Heart left ventricle (tissue), 16 donors: ENCODE measurements at regions not wholly inside any gene's neighbourhood (a gene's known extent, or its start where the extent isn't known, plus 50 kb on each side); places are given as distances from the start of the nearest gene placed in this dataset.

Source experiments
- ATAC-seq, 4 donors: fragments of 200-7000 bp; cut with Tn5 transposase; one replicate each; pipeline ENCODE4 v1.9.1; 2020 to 2022; ENCODE audit warnings: moderate library complexity in 4 of 4, mild to moderate bottlenecking in 3 of 4, moderate number of reproducible peaks in 1 of 4
- DNase-seq, 5 donors: peaks; one replicate each; pipeline ENCODE4 v3.0.0-alpha.2; 2020
- H3K27ac ChIP-seq, 12 donors: fragments of 200-600 bp; sonication (generic) in 4 of 12; one replicate each; pipeline versions ENCODE4 v1.5.0 to v1.8.0; 2016 to 2022; ENCODE audit warnings: mild to moderate bottlenecking in 2 of 12
- H3K27me3 ChIP-seq, 9 donors: fragments of 200-600 bp; sonication (generic) in 2 of 9; one replicate each; pipeline versions ENCODE4 v1.5.1 to v1.8.0; 2016 to 2022; ENCODE audit warnings: mild to moderate bottlenecking in 3 of 9
- H3K36me3 ChIP-seq, 9 donors: fragments of 200-600 bp; sonication (generic) in 2 of 9; one replicate each; pipeline versions ENCODE4 v1.5.0 to v1.8.0; 2018 to 2022; ENCODE audit warnings: mild to moderate bottlenecking in 2 of 9
- H3K4me1 ChIP-seq, 12 donors: fragments of 200-600 bp; sonication (generic) in 4 of 12; one replicate each; pipeline versions ENCODE4 v1.5.0 to v1.8.0; 2016 to 2022; ENCODE audit warnings: mild to moderate bottlenecking in 3 of 12
- H3K4me3 ChIP-seq, 12 donors: fragments of 200-600 bp; sonication (generic) in 4 of 12; one replicate each; pipeline versions ENCODE4 v1.5.0 to v1.8.0; 2017 to 2022; ENCODE audit warnings: mild to moderate bottlenecking in 9 of 12, moderate library complexity in 4 of 12
- H3K9me3 ChIP-seq, 12 donors: fragments of 200-600 bp; sonication (generic) in 4 of 12; one replicate each; pipeline versions ENCODE4 v1.5.0 to v1.8.0; 2016 to 2022; ENCODE audit warnings: mild to moderate bottlenecking in 1 of 12
- POLR2A ChIP-seq, 2 donors: fragments of 450-650 bp; IDR thresholded peaks; one replicate each; pipeline ENCODE4 v1.6.1; 2017; ENCODE audit warnings: antibody characterized with exemption in 2 of 2, mild to moderate bottlenecking in 2 of 2, moderate library complexity in 2 of 2
- WGBS, 4 donors: extraction: QIAGEN DNeasy Blood & Tissue Kit in 2 of 4; methylation state at CpG; one replicate each; pipeline versions ENCODE4 v1.1.5 to v1.1.7; 2013 to 2018; 5-methylcytosine and 5-hydroxymethylcytosine counted together
- intact Hi-C, 10 donors: fragments of 100-400 bp; cut with DNase I; formaldehyde crosslinking; loops; one replicate each; pipeline versions ENCODE4 v1.11.1 to v1.14.2; 2022
- TF ChIP-seq, protein P1 (sequence below), 12 donors: fragments of 200-600 bp; sonication (generic) in 4 of 12; IDR thresholded peaks; one replicate each; pipeline versions ENCODE4 v1.5.0 to v1.8.0; 2018 to 2022; ENCODE audit warnings: antibody characterized with exemption in 12 of 12, mild to moderate bottlenecking in 5 of 12
- donor health status: ischemic (EF 13 %, LVEDD 7.1; RV severe dilation, severe dysfunction).
- donor health status: healthy with polysubstance abuse.
- donor health status: DM: no; HTN: yes; CAD: no.
- donor health status: DM: no; HTN: no; CAD: no.
- donor health status: ischemic (EF 25% LVEDD 6.9; RV normal size, moderate dysfunction).
- donor health status: ischemic (EF 25% LVEDD 5.7; RV mildly dilated, moderate dysfunction).
- donor health status: healthy.
- donor health status: DM: yes; HTN: yes; CAD: no.
- donor health status: ischemic (EF 35%, LVEDD 5.7; RV mildly dilated, moderate dysfunction).
- donor health status: nonischemic (EF 11% LVEDD 7.7; RV severe dilation, severe dysfunction).
- donor health status: DM: yes; HTN: yes; CAD: no.
- donor health status: PGD.
- donor health status: ischemic (EF 29% LVEDD 5.4; RV normal size, mild dysfunction).
- donor health status: nonischemic (EF 23%, LVEDD 6.1; RV moderate dilation, normal function).

DNA sequence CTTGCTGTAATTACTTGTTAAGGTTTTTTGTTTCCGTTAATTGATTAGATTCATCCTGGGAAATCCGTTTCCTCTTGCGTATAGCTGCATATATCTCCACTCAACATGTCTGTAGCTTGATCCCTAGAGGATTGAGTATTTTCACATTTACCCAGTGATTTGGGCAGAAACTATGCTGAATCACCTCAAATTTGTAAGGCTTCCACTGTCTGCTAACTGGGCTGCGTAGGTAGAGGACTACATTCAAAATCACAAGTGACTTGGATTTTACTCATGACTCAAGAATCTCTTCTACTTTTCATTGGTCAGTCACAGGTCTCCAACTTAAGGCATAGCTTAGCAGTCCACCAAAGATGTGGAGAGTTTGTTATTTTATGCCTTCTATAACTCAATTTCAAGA lies 141.8 kb downstream of the POLR1F start:
- H3K27me3 ChIP-seq, result no peaks in the 10 kb centered on the region
- no peak for TF ChIP-seq POLR2A (IDR thresholded peaks at IDR 0.05)
- TF ChIP-seq, protein P1, sequence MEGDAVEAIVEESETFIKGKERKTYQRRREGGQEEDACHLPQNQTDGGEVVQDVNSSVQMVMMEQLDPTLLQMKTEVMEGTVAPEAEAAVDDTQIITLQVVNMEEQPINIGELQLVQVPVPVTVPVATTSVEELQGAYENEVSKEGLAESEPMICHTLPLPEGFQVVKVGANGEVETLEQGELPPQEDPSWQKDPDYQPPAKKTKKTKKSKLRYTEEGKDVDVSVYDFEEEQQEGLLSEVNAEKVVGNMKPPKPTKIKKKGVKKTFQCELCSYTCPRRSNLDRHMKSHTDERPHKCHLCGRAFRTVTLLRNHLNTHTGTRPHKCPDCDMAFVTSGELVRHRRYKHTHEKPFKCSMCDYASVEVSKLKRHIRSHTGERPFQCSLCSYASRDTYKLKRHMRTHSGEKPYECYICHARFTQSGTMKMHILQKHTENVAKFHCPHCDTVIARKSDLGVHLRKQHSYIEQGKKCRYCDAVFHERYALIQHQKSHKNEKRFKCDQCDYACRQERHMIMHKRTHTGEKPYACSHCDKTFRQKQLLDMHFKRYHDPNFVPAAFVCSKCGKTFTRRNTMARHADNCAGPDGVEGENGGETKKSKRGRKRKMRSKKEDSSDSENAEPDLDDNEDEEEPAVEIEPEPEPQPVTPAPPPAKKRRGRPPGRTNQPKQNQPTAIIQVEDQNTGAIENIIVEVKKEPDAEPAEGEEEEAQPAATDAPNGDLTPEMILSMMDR (IDR thresholded peaks at IDR 0.05), result no peak
- H3K36me3 ChIP-seq, result no peaks in the 10 kb centered on the region
- H3K4me3 ChIP-seq, result no peak overlapping the region
- intact Hi-C loops, result no loop called here
- no peak overlapping the region for H3K27ac ChIP-seq
- H3K4me1 ChIP-seq, result no peaks in the 10 kb centered on the region
- H3K9me3 ChIP-seq, result peaks cover 0 to 11% (median 0%) of the 10 kb centered on the region in 12 donors
- ATAC-seq, result no peak
- 87 to 90% (median 88%) methylated on average over 4 of the region's 4 CpGs for WGBS, 4 donors
- DNase-seq, result no peak

DNA sequence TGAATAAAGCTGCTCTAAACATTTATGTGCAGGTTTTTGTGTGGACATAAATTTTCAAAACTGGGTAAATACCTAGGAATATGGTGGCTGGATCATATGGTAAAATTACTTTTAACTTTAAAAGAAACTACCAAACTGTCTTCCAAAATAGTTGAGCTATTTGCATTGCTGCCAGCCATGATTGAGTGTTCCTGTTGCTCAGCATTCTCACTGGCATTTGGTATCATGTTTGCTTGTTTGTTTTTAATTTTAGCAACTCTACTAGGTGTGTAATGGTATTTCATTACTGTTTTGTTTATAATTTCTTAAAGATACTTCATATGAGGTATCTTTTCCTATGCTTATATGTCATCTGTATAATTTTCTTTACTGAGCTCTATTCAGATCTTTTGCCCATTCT lies 143.2 kb downstream of the POLR1F start:
- H3K27ac ChIP-seq, result no peak overlapping the region
- TF ChIP-seq, protein P1 (IDR thresholded peaks at IDR 0.05), result no peak
- TF ChIP-seq POLR2A (IDR thresholded peaks at IDR 0.05), result no peak
- H3K4me1 ChIP-seq, result no peaks in the 10 kb centered on the region
- H3K36me3 ChIP-seq, result no peaks in the 10 kb centered on the region
- DNase-seq, result no peak
- intact Hi-C loops, result no loop called here
- H3K9me3 ChIP-seq, result peaks cover 0 to 11% (median 0%) of the 10 kb centered on the region in 12 donors
- H3K4me3 ChIP-seq, result no peak overlapping the region
- H3K27me3 ChIP-seq, result no peaks in the 10 kb centered on the region
- no peak for ATAC-seq

DNA sequence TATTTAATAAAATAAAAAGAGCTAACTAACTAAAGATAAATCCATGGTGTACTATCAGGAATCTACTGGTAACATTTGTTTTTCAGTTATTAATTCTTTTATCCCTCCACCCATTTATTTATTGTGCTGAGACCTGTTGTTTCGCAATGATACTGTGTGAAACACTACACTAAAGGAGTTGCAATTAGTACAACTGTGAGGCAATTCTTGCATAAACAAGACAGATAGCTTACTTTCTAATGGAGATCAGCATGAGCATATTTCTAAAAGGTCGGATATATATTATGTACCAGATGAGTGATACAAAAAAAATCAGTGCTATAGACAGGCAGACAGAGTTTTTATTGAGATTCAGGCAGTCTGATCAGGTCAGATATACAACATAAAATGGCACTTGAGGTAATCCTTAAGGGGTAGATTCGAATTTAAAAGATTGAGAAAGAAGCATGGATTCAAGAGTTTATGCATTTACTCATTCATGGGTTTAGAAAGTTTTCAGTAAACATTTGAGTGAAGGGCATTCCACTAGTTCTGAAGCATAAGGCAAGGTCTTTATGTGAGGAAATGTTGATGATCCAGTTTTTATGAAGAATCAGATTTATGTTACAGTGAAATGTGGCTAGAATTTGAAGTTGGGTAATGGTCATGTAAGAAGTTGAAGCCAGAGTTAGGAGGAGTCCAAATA lies 147.6 kb downstream of the POLR1F start:
- Histone ChIP-seq H3K9me3 (peaks cover 0 to 11% (median 0%) of the 10 kb centered on the region in 12 donors), H3K27me3 (no peaks in the 10 kb centered on the region), H3K4me1 (no peaks in the 10 kb centered on the region), H3K36me3 (no peaks in the 10 kb centered on the region), H3K27ac (no peak overlapping the region), H3K4me3 (no peak overlapping the region)
- no peak for ATAC-seq
- 64 to 68% (median 67%) methylated on average over 3 of the region's 3 CpGs for WGBS, 4 donors
- DNase-seq, result no peak
- intact Hi-C loops, result no loop called here
- TF ChIP-seq, protein P1 (IDR thresholded peaks at IDR 0.05), result no peak
- no peak for TF ChIP-seq POLR2A (IDR thresholded peaks at IDR 0.05)

DNA sequence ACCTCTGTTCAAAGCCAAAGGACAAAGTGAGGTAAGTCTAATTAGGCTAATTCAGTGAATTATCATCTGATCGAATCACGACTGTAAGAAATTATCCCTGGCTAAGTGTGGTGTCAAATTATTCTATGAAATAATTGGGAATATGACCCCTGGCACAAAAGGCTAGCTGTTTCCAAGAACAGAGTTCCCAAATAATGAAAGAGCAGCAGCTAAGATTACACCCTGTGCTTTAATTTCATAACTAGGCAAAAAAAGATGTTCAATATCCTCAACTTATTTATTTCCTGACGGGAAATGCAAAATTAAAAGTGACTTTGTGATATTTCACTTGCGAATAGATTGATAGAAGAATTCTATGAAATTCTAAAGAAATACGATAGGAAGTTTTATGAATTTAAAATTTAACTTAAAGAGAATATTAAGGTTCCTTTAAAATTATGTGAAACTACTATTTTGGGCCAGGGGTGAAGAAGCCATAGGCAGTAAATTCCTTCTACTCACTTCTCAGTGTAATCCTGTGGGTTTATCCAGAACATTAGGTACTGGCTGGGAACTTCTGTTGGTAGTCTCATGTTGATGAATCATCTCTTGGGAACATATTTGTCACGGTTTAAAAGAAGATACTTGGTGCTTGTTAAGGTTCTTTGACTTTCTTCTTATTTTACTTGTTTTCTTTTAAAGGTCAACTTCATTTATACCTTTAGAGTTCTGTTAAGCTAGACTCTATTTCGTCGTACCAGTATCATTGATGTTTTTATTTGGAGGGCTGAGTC lies 148.5 kb downstream of the POLR1F start:
- Histone ChIP-seq H3K27ac (no peak overlapping the region), H3K9me3 (peaks cover 0 to 11% (median 0%) of the 10 kb centered on the region in 12 donors), H3K27me3 (no peaks in the 10 kb centered on the region), H3K4me3 (no peak overlapping the region), H3K4me1 (no peaks in the 10 kb centered on the region), H3K36me3 (no peaks in the 10 kb centered on the region)
- no peak for TF ChIP-seq POLR2A (IDR thresholded peaks at IDR 0.05)
- TF ChIP-seq, protein P1 (IDR thresholded peaks at IDR 0.05), result no peak
- WGBS, 4 donors, result 65 to 78% (median 68%) methylated on average over 8 of the region's 8 CpGs
- ATAC-seq (no peak), DNase-seq (no peak)
- intact Hi-C loops, result no loop called here
